H7 (cell line): ENCODE measurements at regions not wholly inside any gene's neighbourhood (a gene's known extent, or its start where the extent isn't known, plus 50 kb on each side); places are given as distances from the start of the nearest gene placed in this dataset.
"Not testable (repeated sequence)": the region's sequence is repeated elsewhere in the genome, so short reads cannot be mapped to it uniquely, and the experiment has no call there.

ENCODE experiments used
- DNase-seq: peaks from one replicate; pipeline ENCODE4 v3.0.0; 2012
- H3K27me3 ChIP-seq: 2 replicates; pipeline ENCODE4 v1.6.0; 2011; ENCODE audit warnings: mild to moderate bottlenecking, low read length; ENCODE audit not compliant: control insufficient read depth, insufficient read depth
- H3K36me3 ChIP-seq: replicated peaks from 2 replicates; pipeline ENCODE4 v1.5.1; 2011; ENCODE audit warnings: low read length; ENCODE audit not compliant: control insufficient read depth, insufficient read depth
- H3K4me3 ChIP-seq: 2 replicates; pipeline ENCODE4 v1.5.1; 2011; ENCODE audit warnings: low read depth, mild to moderate bottlenecking, control low read depth, low read length, moderate library complexity; ENCODE audit not compliant: insufficient read depth

- Histone ChIP-seq H3K27me3 (no peaks in the 10 kb centered on the region), H3K36me3 (no peaks in the 10 kb centered on the region), H3K4me3 (no peak overlapping the region)
- DNase-seq: no peak
Observed at GRCh38 chr1:218926631-218927030, 247.0 kb upstream of the LYPLAL1 start.

- H3K4me3 ChIP-seq: no peak overlapping the region
- no peaks in the 10 kb centered on the region for H3K36me3 ChIP-seq
Observed at GRCh38 chr1:218930000-218930399, 243.7 kb upstream of the LYPLAL1 start.

GRCh38 chr1:218930472-218931241, 243.0 kb upstream of the LYPLAL1 start:
- H3K27me3 ChIP-seq: no peaks in the 10 kb centered on the region
- H3K36me3 ChIP-seq: no peaks in the 10 kb centered on the region
- no peak overlapping the region for H3K4me3 ChIP-seq
- no peak for DNase-seq

More at GRCh38 chr1:218930000-218930399, 243.7 kb upstream of the LYPLAL1 start:
- DNase-seq: no peak
- no peaks in the 10 kb centered on the region for H3K27me3 ChIP-seq

- Histone ChIP-seq H3K27me3 (no peaks in the 10 kb centered on the region), H3K36me3 (no peaks in the 10 kb centered on the region), H3K4me3 (no peak overlapping the region)
- no peak for DNase-seq
Observed at GRCh38 chr1:218931324-218931723, 242.4 kb upstream of the LYPLAL1 start.

GRCh38 chr1:218933513-218933912, 240.2 kb upstream of the LYPLAL1 start:
- DNase-seq: no peak
- H3K4me3 ChIP-seq: no peak overlapping the region
- no peaks in the 10 kb centered on the region for H3K27me3 ChIP-seq
- H3K36me3 ChIP-seq: no peaks in the 10 kb centered on the region

DNA sequence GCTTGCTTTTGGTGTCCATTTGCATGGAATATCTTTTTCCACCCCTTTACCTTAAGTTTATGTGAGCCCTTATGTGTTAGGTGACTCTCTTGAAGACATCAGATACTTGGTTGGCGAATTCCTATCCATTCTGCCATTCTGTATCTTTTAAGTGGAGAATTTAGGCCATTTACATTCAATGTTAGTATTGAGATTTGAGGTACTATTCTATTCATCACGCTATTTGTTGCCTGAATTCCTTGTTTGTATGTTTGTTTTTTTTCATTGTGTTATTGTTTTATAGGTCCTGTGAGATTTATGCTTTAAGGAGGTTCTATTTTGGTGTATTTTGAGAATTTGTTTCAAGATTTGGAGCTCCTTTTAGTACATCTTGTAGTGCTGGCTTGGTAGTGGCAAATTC, 238.3 kb upstream of the LYPLAL1 start:
- not testable (repeated sequence) for DNase-seq, H3K27me3 ChIP-seq, H3K36me3 ChIP-seq, H3K4me3 ChIP-seq

- H3K27me3 ChIP-seq: no peaks in the 10 kb centered on the region
- no peak for DNase-seq
- no peaks in the 10 kb centered on the region for H3K36me3 ChIP-seq
- H3K4me3 ChIP-seq: no peak overlapping the region
Observed at GRCh38 chr1:218938259-218938658, 235.4 kb upstream of the LYPLAL1 start.

DNA sequence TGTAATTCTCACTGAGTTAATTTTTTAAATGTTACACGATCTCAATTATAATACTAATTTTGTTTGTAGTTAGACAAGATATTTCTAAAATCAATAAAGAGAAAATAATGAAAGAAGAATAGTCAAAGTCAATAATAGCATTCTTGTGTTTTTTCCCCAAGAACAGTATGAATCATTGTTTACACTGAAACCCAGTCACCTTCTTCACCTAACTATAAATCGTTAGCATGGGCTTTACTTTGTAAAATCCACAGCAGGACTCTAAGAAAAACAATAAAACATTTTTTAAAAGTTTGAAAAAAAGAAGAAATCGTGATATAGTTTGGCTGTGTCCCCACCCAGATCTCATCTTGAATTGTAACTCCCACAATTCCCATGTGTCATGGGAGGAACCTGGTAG, 234.6 kb upstream of the LYPLAL1 start:
- no peak for DNase-seq
- no peaks in the 10 kb centered on the region for H3K27me3 ChIP-seq
- no peak overlapping the region for H3K4me3 ChIP-seq
- H3K36me3 ChIP-seq: no peaks in the 10 kb centered on the region

- DNase-seq: no peak
- H3K27me3 ChIP-seq: no peaks in the 10 kb centered on the region
- no peaks in the 10 kb centered on the region for H3K36me3 ChIP-seq
- H3K4me3 ChIP-seq: no peak overlapping the region
Observed at GRCh38 chr1:218942431-218942830, 231.2 kb upstream of the LYPLAL1 start.

GRCh38 chr1:218943371-218943770, 230.3 kb upstream of the LYPLAL1 start:
- Histone ChIP-seq H3K27me3 (no peaks in the 10 kb centered on the region), H3K36me3 (no peaks in the 10 kb centered on the region), H3K4me3 (no peak overlapping the region)
- no peak for DNase-seq

DNA sequence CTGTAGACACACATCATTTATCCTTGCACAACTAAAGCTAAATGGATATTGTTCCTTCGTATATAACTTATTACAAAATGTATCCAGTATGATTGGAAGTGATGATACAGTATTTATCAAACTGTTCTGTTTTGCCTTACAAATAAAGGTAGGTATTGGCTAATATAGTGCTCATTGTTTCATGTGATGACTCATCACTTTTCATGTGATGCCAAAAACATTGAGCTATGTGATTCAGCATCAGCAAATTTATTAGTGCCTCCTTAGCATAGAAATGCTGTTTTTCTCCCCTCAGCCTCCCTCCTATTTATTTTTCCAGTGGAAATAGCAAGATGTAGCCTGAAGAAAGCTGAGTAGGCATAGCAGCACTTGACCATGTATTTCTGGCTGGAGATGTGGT, 228.6 kb upstream of the LYPLAL1 start:
- Histone ChIP-seq H3K27me3 (no peaks in the 10 kb centered on the region), H3K4me3 (no peak overlapping the region), H3K36me3 (no peaks in the 10 kb centered on the region)
- no peak for DNase-seq

- no peak overlapping the region for H3K4me3 ChIP-seq
- H3K36me3 ChIP-seq: no peaks in the 10 kb centered on the region
- no peaks in the 10 kb centered on the region for H3K27me3 ChIP-seq
- DNase-seq: no peak
Observed at GRCh38 chr1:218946147-218946546, 227.5 kb upstream of the LYPLAL1 start.

- Histone ChIP-seq H3K27me3 (no peaks in the 10 kb centered on the region), H3K4me3 (no peak overlapping the region)
- DNase-seq: no peak
Observed at GRCh38 chr1:218948446-218948845, 225.2 kb upstream of the LYPLAL1 start.

GRCh38 chr1:218953386-218953785, 220.3 kb upstream of the LYPLAL1 start:
- no peak for DNase-seq
- Histone ChIP-seq H3K4me3 (no peak overlapping the region), H3K27me3 (no peaks in the 10 kb centered on the region), H3K36me3 (no peaks in the 10 kb centered on the region)

More at GRCh38 chr1:218948446-218948845, 225.2 kb upstream of the LYPLAL1 start:
- H3K36me3 ChIP-seq: no peaks in the 10 kb centered on the region

GRCh38 chr1:218957971-218958370, 215.7 kb upstream of the LYPLAL1 start:
- no peaks in the 10 kb centered on the region for H3K27me3 ChIP-seq
- no peak overlapping the region for H3K4me3 ChIP-seq
- no peaks in the 10 kb centered on the region for H3K36me3 ChIP-seq
- DNase-seq: no peak

GRCh38 chr1:218959784-218960183, 213.9 kb upstream of the LYPLAL1 start:
- DNase-seq: no peak
- Histone ChIP-seq H3K36me3 (no peaks in the 10 kb centered on the region), H3K4me3 (no peak overlapping the region), H3K27me3 (no peaks in the 10 kb centered on the region)
